ENCODE measurements at regions not wholly inside any gene's neighbourhood (a gene's known extent, or its start where the extent isn't known, plus 50 kb on each side); places are given as distances from the start of the nearest gene placed in this dataset.

DNA sequence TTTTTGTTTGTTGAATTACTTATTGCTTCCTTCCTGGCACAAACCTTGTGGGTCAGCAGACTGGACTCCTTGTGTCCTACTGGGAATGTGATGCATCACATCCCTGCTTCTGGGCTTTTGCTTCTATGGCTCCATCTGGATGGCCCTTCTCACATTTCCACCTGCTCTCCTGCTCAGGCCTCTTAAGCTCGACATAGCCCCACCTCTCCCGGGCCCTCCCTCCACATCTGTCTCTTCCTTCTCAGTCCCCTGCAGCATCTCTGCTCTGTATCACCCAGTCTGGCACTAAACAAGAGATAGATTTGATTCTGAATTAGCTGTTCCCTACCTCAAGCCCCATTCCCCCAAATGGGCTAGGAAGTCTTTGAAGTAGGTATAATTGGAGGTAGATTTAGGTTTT lies 356.8 kb downstream of the DHX35 start:
- TF ChIP-seq, protein P1, sequence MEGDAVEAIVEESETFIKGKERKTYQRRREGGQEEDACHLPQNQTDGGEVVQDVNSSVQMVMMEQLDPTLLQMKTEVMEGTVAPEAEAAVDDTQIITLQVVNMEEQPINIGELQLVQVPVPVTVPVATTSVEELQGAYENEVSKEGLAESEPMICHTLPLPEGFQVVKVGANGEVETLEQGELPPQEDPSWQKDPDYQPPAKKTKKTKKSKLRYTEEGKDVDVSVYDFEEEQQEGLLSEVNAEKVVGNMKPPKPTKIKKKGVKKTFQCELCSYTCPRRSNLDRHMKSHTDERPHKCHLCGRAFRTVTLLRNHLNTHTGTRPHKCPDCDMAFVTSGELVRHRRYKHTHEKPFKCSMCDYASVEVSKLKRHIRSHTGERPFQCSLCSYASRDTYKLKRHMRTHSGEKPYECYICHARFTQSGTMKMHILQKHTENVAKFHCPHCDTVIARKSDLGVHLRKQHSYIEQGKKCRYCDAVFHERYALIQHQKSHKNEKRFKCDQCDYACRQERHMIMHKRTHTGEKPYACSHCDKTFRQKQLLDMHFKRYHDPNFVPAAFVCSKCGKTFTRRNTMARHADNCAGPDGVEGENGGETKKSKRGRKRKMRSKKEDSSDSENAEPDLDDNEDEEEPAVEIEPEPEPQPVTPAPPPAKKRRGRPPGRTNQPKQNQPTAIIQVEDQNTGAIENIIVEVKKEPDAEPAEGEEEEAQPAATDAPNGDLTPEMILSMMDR (IDR thresholded peaks at IDR 0.05; ENCODE audit: low read length), result no peak
- no peak for TF ChIP-seq EZH2 (IDR thresholded peaks at IDR 0.05; ENCODE audit: borderline replicate concordance, low read length)
